GM12878 (cell line): ENCODE measurements at regions not wholly inside any gene's neighbourhood (a gene's known extent, or its start where the extent isn't known, plus 50 kb on each side); places are given as distances from the start of the nearest gene placed in this dataset.

ENCODE experiments used
- ATAC-seq: fragments of 200-7000 bp; cut with Tn5 transposase; 3 replicates; pipeline ENCODE4 v1.9.1; 2020; ENCODE audit warnings: mild to moderate bottlenecking, moderate library complexity
- BruUV-seq: library from RNA; stranded (reverse); fragments of 400-500 nt; replicated peaks from 2 replicates; lab custom pipeline; 2021; lab: Mats Ljungman, UMichigan
- CTCF ChIA-PET: fragments of 300-600 bp; sonication (Branson Sonifier 250); formaldehyde crosslinking; extraction: SDS; loops from one replicate; lab custom pipeline; 2021; ENCODE audit warnings: inconsistent platforms; lab: Yijun Ruan, JAX
- POLR2A ChIA-PET: fragments of 350-600 bp; formaldehyde crosslinking; extraction: SDS; loops from one replicate; lab custom pipeline; 2021; ENCODE audit warnings: inconsistent platforms; lab: Charles Lee
- RAD21 ChIA-PET: fragments of 300-600 bp; sonication (Branson Sonifier 250); formaldehyde crosslinking; loops from one replicate; lab custom pipeline; 2023; ENCODE audit warnings: antibody characterized with exemption; ENCODE audit not compliant: unreplicated experiment; lab: Charles Lee
- SMC1A ChIA-PET: fragments of 300-600 bp; sonication (Branson Sonifier 250); formaldehyde crosslinking; loops from one replicate; lab custom pipeline; 2023; ENCODE audit not compliant: unreplicated experiment, uncharacterized antibody; lab: Charles Lee
- DNase-seq: peaks from one replicate; pipeline ENCODE4 v3.0.0-alpha.2; 2011; ENCODE audit warnings: low read depth, low spot score
- FAIRE-seq: peaks from 3 replicates; lab custom pipeline; 2011; peaks lifted over from hg19 to GRCh38; lab: Jason Lieb, UNC
- H2AFZ ChIP-seq: 2 replicates; pipeline ENCODE4 v1.6.0; 2011; ENCODE audit warnings: low read depth, low read length, control low read depth; ENCODE audit not compliant: control insufficient read depth
- H3K27ac ChIP-seq: 2 replicates; pipeline ENCODE4 v1.5.1; 2011; ENCODE audit warnings: control low read depth; ENCODE audit not compliant: control insufficient read depth, insufficient read depth
- H3K27me3 ChIP-seq, 2 experiments: replicated peaks in 1 of 2; 2 replicates each; pipeline versions ENCODE4 v1.6.0 to v1.6.1; 2011; ENCODE audit warnings: low read length in 1 of 2; ENCODE audit not compliant: control insufficient read depth in 2 of 2, insufficient read depth in 2 of 2
- H3K36me3 ChIP-seq, 2 experiments: 2 replicates each; pipeline ENCODE4 v1.5.1; 2011; ENCODE audit warnings: low read length in 1 of 2; ENCODE audit not compliant: control insufficient read depth in 2 of 2, insufficient read depth in 2 of 2
- H3K4me1 ChIP-seq: 2 replicates; pipeline ENCODE4 v1.6.1; 2011; ENCODE audit warnings: mild to moderate bottlenecking, low read length, moderate library complexity, mixed read lengths; ENCODE audit not compliant: control insufficient read depth, insufficient read depth
- H3K4me2 ChIP-seq: 2 replicates; pipeline ENCODE4 v1.6.0; 2011; ENCODE audit warnings: control low read depth; ENCODE audit not compliant: control insufficient read depth, insufficient read depth
- H3K4me3 ChIP-seq: fragments of 200-600 bp; sonication (generic); 2 replicates; pipeline ENCODE4 v1.5.1; 2016
- H3K79me2 ChIP-seq: 2 replicates; pipeline ENCODE4 v1.6.0; 2011; ENCODE audit warnings: low read length; ENCODE audit not compliant: control insufficient read depth, insufficient read depth
- H3K9ac ChIP-seq: 2 replicates; pipeline ENCODE4 v1.8.0; 2011; ENCODE audit warnings: low read length, control low read depth, mixed read lengths; ENCODE audit not compliant: control insufficient read depth, insufficient read depth
- H3K9me3 ChIP-seq: replicated peaks from 3 replicates; pipeline ENCODE4 v1.5.1; 2011; ENCODE audit warnings: mild to moderate bottlenecking, low read length; ENCODE audit not compliant: control insufficient read depth, insufficient read depth
- H4K20me1 ChIP-seq: 2 replicates; pipeline ENCODE4 v1.6.0; 2011; ENCODE audit not compliant: control insufficient read depth, insufficient read depth
- ATF2 ChIP-seq: IDR thresholded peaks from 2 replicates; pipeline ENCODE4 v1.6.1; 2012; ENCODE audit warnings: low read length, inconsistent platforms
- BACH1 ChIP-seq: fragments of 450-650 bp; IDR thresholded peaks from 2 replicates; pipeline ENCODE4 v1.6.1; 2017; ENCODE audit warnings: mild to moderate bottlenecking, borderline replicate concordance
- BHLHE40 ChIP-seq, 2 experiments: fragments of 450-650 bp in 1 of 2; IDR thresholded peaks; 2 replicates each; pipeline ENCODE4 v1.6.1; 2011 to 2017; ENCODE audit warnings: low read depth in 2 of 2, borderline replicate concordance in 1 of 2, improper control_type of control experiment in 1 of 2, low read length in 1 of 2, mild to moderate bottlenecking in 1 of 2
- BMI1 ChIP-seq: fragments of 450-650 bp; IDR thresholded peaks from 2 replicates; pipeline ENCODE4 v1.6.1; 2016; ENCODE audit warnings: mild to moderate bottlenecking, moderate library complexity, borderline replicate concordance
- CHD1 ChIP-seq: IDR thresholded peaks from 2 replicates; pipeline ENCODE4 v1.6.1; 2012; ENCODE audit warnings: low read depth, low read length, improper control_type of control experiment
- CREM ChIP-seq: IDR thresholded peaks from 2 replicates; pipeline ENCODE4 v1.6.1; 2014; ENCODE audit warnings: antibody characterized with exemption, low read depth
- ETV6 ChIP-seq, 2 experiments: fragments of 450-650 bp in 1 of 2; IDR thresholded peaks in 1 of 2; conservative IDR thresholded peaks in 1 of 2; 2 replicates each; pipeline ENCODE4 v1.6.1; 2014; ENCODE audit warnings: antibody characterized with exemption in 1 of 2, borderline replicate concordance in 1 of 2, low read depth in 1 of 2, mild to moderate bottlenecking in 1 of 2, moderate library complexity in 1 of 2
- HCFC1 ChIP-seq: fragments of 150-350 bp; IDR thresholded peaks from 2 replicates; pipeline ENCODE4 v1.6.1; 2014; ENCODE audit warnings: low read length
- IRF3 ChIP-seq: fragments of 450-650 bp; IDR thresholded peaks from 2 replicates; pipeline ENCODE4 v1.6.1; 2014; ENCODE audit warnings: mild to moderate bottlenecking
- KAT2A ChIP-seq: conservative IDR thresholded peaks from 2 replicates; pipeline ENCODE4 v1.6.1; 2011; ENCODE audit warnings: low read depth, low read length; ENCODE audit not compliant: control insufficient read depth
- KDM1A ChIP-seq: fragments of 200-600 bp; sonication (generic); IDR thresholded peaks from 2 replicates; pipeline ENCODE4 v1.6.1; 2016; ENCODE audit warnings: borderline replicate concordance
- KLF5 ChIP-seq: fragments of 450-650 bp; IDR thresholded peaks from 2 replicates; pipeline ENCODE4 v1.6.1; 2014; ENCODE audit warnings: mild to moderate bottlenecking; ENCODE audit not compliant: partially characterized antibody
- NFIC ChIP-seq: IDR thresholded peaks from 2 replicates; pipeline ENCODE4 v1.6.1; 2012; ENCODE audit warnings: low read depth, mild to moderate bottlenecking, inconsistent platforms, low read length, moderate library complexity
- NFYA ChIP-seq: IDR thresholded peaks from 2 replicates; pipeline ENCODE4 v1.6.1; 2011; ENCODE audit warnings: low read depth, mild to moderate bottlenecking, low read length, improper control_type of control experiment, borderline replicate concordance
- POLR2AphosphoS2 ChIP-seq: IDR thresholded peaks from 2 replicates; pipeline ENCODE4 v1.6.1; 2011; ENCODE audit warnings: low read depth, mild to moderate bottlenecking, low read length, improper control_type of control experiment, moderate library complexity
- ZNF217 ChIP-seq: fragments of 450-650 bp; IDR thresholded peaks from 2 replicates; pipeline ENCODE4 v1.6.1; 2017; ENCODE audit warnings: antibody characterized with exemption, mild to moderate bottlenecking
- ZNF274 ChIP-seq: IDR thresholded peaks from one replicate; pipeline ENCODE4 v1.8.0; 2011; ENCODE audit not compliant: insufficient read length, insufficient read depth
- ZNF384 ChIP-seq: IDR thresholded peaks from 2 replicates; pipeline ENCODE4 v1.6.1; 2012; ENCODE audit warnings: low read depth, mild to moderate bottlenecking, low read length, improper control_type of control experiment, borderline replicate concordance
- ZNF622 ChIP-seq: fragments of 450-650 bp; IDR thresholded peaks from 2 replicates; pipeline ENCODE4 v1.6.1; 2017; ENCODE audit warnings: mild to moderate bottlenecking, inconsistent platforms
- WGBS: methylation state at CpG from one replicate; pipeline ENCODE4 v1.1.6; 2016; ENCODE audit warnings: low lambda C conversion rate; ENCODE audit not compliant: insufficient replicate concordance, insufficient coverage; ENCODE audit errors: missing lambda C conversion rate; 5-methylcytosine and 5-hydroxymethylcytosine counted together
- in situ Hi-C: fragments of 300-500 bp; cut with MboI; formaldehyde crosslinking; loops from 9 replicates; pipeline ENCODE4 v1.14.3; 2018; ENCODE audit warnings: mixed read lengths
- intact Hi-C: fragments of 100-400 bp; cut with micrococcal nuclease; formaldehyde crosslinking; loops from one replicate; pipeline ENCODE4 v1.14.2; 2022; ENCODE audit not compliant: unreplicated experiment

GRCh38 chr5:104998572-104998971 lies 1436.0 kb upstream of the NUDT12 start:
- in situ Hi-C loops (no loop called here), intact Hi-C loops (no loop called here)
- BruUV-seq: no TSS peak
- TF ChIP-seq ETV6 (conservative IDR thresholded peaks at IDR 0.05 in 1 of 2, IDR thresholded peaks at IDR 0.05 in 1 of 2; ENCODE audit: borderline replicate concordance in 1 of 2, low read depth in 1 of 2): no peak
- TF ChIP-seq IRF3: no peak
- no peak for TF ChIP-seq CHD1
- TF ChIP-seq KLF5: no peak
- TF ChIP-seq ZNF384: no peak
- no peak for TF ChIP-seq KDM1A
- TF ChIP-seq HCFC1: no peak
- no peak for TF ChIP-seq ATF2
- no peak for TF ChIP-seq POLR2AphosphoS2
- TF ChIP-seq NFIC: no peak
- TF ChIP-seq BMI1: no peak
- TF ChIP-seq ZNF274: no peak
- no peak for TF ChIP-seq CREM
- TF ChIP-seq NFYA: no peak
- TF ChIP-seq KAT2A: no peak
- no peak for TF ChIP-seq BHLHE40 (IDR thresholded peaks at IDR 0.05; ENCODE audit: borderline replicate concordance in 1 of 2, low read depth in 2 of 2, low read length in 1 of 2)
- no peak for TF ChIP-seq ZNF217
- no peak for TF ChIP-seq BACH1
- no peak for TF ChIP-seq ZNF622
- no peaks in the 10 kb centered on the region for H3K79me2 ChIP-seq
- no peaks in the 10 kb centered on the region for H3K4me1 ChIP-seq
- WGBS: 0% methylated on average over 1 of the region's 1 CpG
- H3K9ac ChIP-seq: no peak overlapping the region
- no peak overlapping the region for H3K27ac ChIP-seq
- DNase-seq (no peak), ATAC-seq (no peak), FAIRE-seq (no peak)
- no peaks in the 10 kb centered on the region for H3K9me3 ChIP-seq
- no peak overlapping the region for H3K4me2 ChIP-seq
- H4K20me1 ChIP-seq: no peaks in the 10 kb centered on the region
- H3K4me3 ChIP-seq: no peak overlapping the region
- ChIA-PET CTCF (no interaction called here), RAD21 (no interaction called here), POLR2A (no interaction called here), SMC1A (no interaction called here)
- no peaks in the 10 kb centered on the region for H3K27me3 ChIP-seq
- no peaks in the 10 kb centered on the region for H3K36me3 ChIP-seq
- no peak overlapping the region for H2AFZ ChIP-seq
